ENCODE measurements at regions not wholly inside any gene's neighbourhood (a gene's known extent, or its start where the extent isn't known, plus 50 kb on each side); places are given as distances from the start of the nearest gene placed in this dataset.

DNA sequence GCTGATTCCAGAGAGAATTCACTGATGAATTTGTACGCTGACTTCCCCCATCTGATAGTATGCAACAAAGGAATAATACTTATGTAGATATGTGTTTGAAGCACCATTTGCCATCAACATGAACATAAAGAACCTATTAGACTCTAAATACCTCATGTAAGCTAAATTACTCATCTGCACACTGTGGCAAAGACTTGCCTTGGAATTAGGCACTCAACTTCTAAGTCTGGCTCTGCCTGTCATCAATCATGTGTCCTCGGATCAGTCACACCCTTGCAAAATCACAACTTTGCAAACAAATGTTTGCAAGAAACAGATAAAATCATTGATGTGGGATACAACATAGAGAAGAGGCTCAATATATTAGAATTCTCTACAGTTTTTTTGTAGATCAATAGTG lies 169.9 kb upstream of the LDB2 start:
- TF ChIP-seq, protein P1, sequence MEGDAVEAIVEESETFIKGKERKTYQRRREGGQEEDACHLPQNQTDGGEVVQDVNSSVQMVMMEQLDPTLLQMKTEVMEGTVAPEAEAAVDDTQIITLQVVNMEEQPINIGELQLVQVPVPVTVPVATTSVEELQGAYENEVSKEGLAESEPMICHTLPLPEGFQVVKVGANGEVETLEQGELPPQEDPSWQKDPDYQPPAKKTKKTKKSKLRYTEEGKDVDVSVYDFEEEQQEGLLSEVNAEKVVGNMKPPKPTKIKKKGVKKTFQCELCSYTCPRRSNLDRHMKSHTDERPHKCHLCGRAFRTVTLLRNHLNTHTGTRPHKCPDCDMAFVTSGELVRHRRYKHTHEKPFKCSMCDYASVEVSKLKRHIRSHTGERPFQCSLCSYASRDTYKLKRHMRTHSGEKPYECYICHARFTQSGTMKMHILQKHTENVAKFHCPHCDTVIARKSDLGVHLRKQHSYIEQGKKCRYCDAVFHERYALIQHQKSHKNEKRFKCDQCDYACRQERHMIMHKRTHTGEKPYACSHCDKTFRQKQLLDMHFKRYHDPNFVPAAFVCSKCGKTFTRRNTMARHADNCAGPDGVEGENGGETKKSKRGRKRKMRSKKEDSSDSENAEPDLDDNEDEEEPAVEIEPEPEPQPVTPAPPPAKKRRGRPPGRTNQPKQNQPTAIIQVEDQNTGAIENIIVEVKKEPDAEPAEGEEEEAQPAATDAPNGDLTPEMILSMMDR (IDR thresholded peaks at IDR 0.05 in 2 of 3, conservative IDR thresholded peaks at IDR 0.05 in 1 of 3; ENCODE audit: control insufficient read depth in 2 of 3, extremely low read depth in 1 of 3, insufficient read depth in 1 of 3, low read depth in 3 of 3, low read length in 3 of 3): no peak
- TF ChIP-seq SIX5 (IDR thresholded peaks at IDR 0.05; ENCODE audit: low read depth, low read length, severe bottlenecking) (no peak), TAF1 (IDR thresholded peaks at IDR 0.05; ENCODE audit: borderline replicate concordance, low read depth, low read length) (no peak), NFYA (IDR thresholded peaks at IDR 0.05; ENCODE audit: borderline replicate concordance, low read depth, low read length) (no peak), EZH2 (IDR thresholded peaks at IDR 0.05; ENCODE audit: borderline replicate concordance, control insufficient read depth, low read depth, low read length) (no peak), BHLHE40 (IDR thresholded peaks at IDR 0.05; ENCODE audit: borderline replicate concordance in 1 of 2, low read depth in 2 of 2, low read length in 1 of 2) (no peak), CREB1 (IDR thresholded peaks at IDR 0.05; ENCODE audit: low read depth) (no peak), GABPA (IDR thresholded peaks at IDR 0.05; ENCODE audit: low read depth) (no peak), NFXL1 (IDR thresholded peaks at IDR 0.05; ENCODE audit: borderline replicate concordance) (no peak), ELK1 (IDR thresholded peaks at IDR 0.05; ENCODE audit: low read depth, low read length) (no peak), SRF (IDR thresholded peaks at IDR 0.05; ENCODE audit: low read depth in 2 of 2, low read length in 2 of 2) (no peak), RBBP5 (conservative IDR thresholded peaks at IDR 0.05) (no peak), CEBPB (IDR thresholded peaks at IDR 0.05; ENCODE audit: borderline replicate concordance in 1 of 2, low read depth in 2 of 2, low read length in 2 of 2) (no peak), NFYB (IDR thresholded peaks at IDR 0.05; ENCODE audit: insufficient read depth, low read depth, low read length) (no peak)
